ENCODE measurements at regions not wholly inside any gene's neighbourhood (a gene's known extent, or its start where the extent isn't known, plus 50 kb on each side); places are given as distances from the start of the nearest gene placed in this dataset.

DNA sequence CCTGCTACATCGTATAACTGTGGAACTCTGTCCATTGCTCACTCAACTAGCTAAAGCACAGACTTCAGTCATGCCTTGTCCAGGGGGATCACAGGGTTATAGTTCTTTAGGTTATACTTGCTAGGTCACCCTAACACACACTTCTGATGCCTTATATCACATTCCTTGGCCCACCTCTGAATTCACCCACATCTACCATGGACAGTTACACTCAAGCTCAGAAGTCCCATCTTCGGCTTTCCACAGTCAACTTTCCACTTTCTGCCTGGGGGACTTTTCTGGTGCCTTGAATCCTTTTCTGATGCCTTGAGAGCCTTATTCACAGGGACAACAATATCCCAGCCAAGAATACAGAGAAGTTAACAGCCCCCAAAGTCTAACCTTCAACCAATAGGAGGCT lies 129.2 kb upstream of the MAOA start:
- FAIRE-seq = no peak

DNA sequence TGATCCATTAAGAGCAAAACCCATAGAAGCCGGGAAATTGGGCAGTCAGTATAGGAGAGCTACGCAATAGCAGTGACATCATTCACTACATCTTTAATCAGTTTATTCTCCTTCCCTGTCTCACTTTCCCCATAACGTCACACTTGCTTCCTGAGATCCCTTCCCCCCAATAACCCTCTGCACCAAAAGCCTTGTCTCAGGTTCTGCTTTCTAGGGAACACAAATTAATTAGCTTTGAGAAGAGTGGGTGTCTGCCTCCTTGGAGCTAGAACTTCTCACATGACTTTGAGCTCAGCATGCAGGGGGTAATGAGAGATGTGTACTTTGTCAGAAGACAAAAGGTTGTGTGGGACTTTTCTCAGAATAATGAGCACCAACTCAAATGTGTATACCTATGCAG lies 128.3 kb upstream of the MAOA start:
- no peak for FAIRE-seq
- dilution Hi-C loops (cut with MboI; ENCODE audit: extremely low pct_ligation_motif_present, low sequenced_read_pairs) = no loop called here
- no peak overlapping the region for H3K4me2 ChIP-seq (ENCODE audit: control insufficient read depth, extremely low read depth, insufficient read depth, low read depth, low read length)
- TF ChIP-seq, protein P1, sequence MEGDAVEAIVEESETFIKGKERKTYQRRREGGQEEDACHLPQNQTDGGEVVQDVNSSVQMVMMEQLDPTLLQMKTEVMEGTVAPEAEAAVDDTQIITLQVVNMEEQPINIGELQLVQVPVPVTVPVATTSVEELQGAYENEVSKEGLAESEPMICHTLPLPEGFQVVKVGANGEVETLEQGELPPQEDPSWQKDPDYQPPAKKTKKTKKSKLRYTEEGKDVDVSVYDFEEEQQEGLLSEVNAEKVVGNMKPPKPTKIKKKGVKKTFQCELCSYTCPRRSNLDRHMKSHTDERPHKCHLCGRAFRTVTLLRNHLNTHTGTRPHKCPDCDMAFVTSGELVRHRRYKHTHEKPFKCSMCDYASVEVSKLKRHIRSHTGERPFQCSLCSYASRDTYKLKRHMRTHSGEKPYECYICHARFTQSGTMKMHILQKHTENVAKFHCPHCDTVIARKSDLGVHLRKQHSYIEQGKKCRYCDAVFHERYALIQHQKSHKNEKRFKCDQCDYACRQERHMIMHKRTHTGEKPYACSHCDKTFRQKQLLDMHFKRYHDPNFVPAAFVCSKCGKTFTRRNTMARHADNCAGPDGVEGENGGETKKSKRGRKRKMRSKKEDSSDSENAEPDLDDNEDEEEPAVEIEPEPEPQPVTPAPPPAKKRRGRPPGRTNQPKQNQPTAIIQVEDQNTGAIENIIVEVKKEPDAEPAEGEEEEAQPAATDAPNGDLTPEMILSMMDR (optimal IDR thresholded peaks at IDR 0.05 in 1 of 3, IDR thresholded peaks at IDR 0.05 in 1 of 3, conservative IDR thresholded peaks at IDR 0.05 in 1 of 3; ENCODE audit: extremely low read depth in 1 of 3, insufficient read depth in 2 of 3, low read length in 3 of 3) = no peak
- no peak for TF ChIP-seq EZH2 (IDR thresholded peaks at IDR 0.05; ENCODE audit: low read length)
- H3K9me1 ChIP-seq (ENCODE audit: control insufficient read depth, extremely low read depth, insufficient read depth, low read length) = no peaks in the 10 kb centered on the region
- no peaks in the 10 kb centered on the region for H3K9me3 ChIP-seq (ENCODE audit: control insufficient read depth, low read depth, low read length)
- H3K27ac ChIP-seq (ENCODE audit: control insufficient read depth, insufficient read depth, low read length) = no peak overlapping the region
- no peak overlapping the region for H2AFZ ChIP-seq (ENCODE audit: control insufficient read depth, low read length)
- H3K36me3 ChIP-seq (ENCODE audit: control insufficient read depth in 2 of 2, extremely low read depth in 1 of 2, insufficient read depth in 2 of 2, low read length in 2 of 2) = no peaks in the 10 kb centered on the region
- no peak overlapping the region for H3K9ac ChIP-seq (ENCODE audit: control insufficient read depth, extremely low read depth, insufficient read depth, low read length)
- H3K27me3 ChIP-seq (ENCODE audit: control insufficient read depth, extremely low read depth, insufficient read depth, low read length) = no peaks in the 10 kb centered on the region
- no peaks in the 10 kb centered on the region for H4K20me1 ChIP-seq (ENCODE audit: control insufficient read depth, extremely low read depth, insufficient read depth, low read length)
- no peak for DNase-seq (ENCODE audit: low read depth, low spot score)
- H3K79me2 ChIP-seq (ENCODE audit: control insufficient read depth, insufficient read depth, low read length) = no peaks in the 10 kb centered on the region
- no peak overlapping the region for H3K4me3 ChIP-seq (ENCODE audit: control insufficient read depth in 2 of 3, extremely low read depth in 1 of 3, insufficient read depth in 2 of 3, low read depth in 1 of 3, low read length in 3 of 3)
- H3K4me1 ChIP-seq (ENCODE audit: control insufficient read depth, extremely low read depth, insufficient read depth, low read length) = no peaks in the 10 kb centered on the region

More for the DNA sequence above, 129.2 kb upstream of the MAOA start:
- no peak for DNase-seq (ENCODE audit: low read depth, low spot score)
- Histone ChIP-seq H3K79me2 (ENCODE audit: control insufficient read depth, insufficient read depth, low read length) (no peaks in the 10 kb centered on the region), H3K27me3 (ENCODE audit: control insufficient read depth, extremely low read depth, insufficient read depth, low read length) (no peaks in the 10 kb centered on the region), H3K9me3 (ENCODE audit: control insufficient read depth, low read depth, low read length) (no peaks in the 10 kb centered on the region), H3K9ac (ENCODE audit: control insufficient read depth, extremely low read depth, insufficient read depth, low read length) (no peak overlapping the region), H4K20me1 (ENCODE audit: control insufficient read depth, extremely low read depth, insufficient read depth, low read length) (no peaks in the 10 kb centered on the region), H3K36me3 (ENCODE audit: control insufficient read depth in 2 of 2, extremely low read depth in 1 of 2, insufficient read depth in 2 of 2, low read length in 2 of 2) (no peaks in the 10 kb centered on the region), H2AFZ (ENCODE audit: control insufficient read depth, low read length) (no peak overlapping the region), H3K27ac (ENCODE audit: control insufficient read depth, insufficient read depth, low read length) (no peak overlapping the region), H3K4me2 (ENCODE audit: control insufficient read depth, extremely low read depth, insufficient read depth, low read depth, low read length) (no peak overlapping the region), H3K4me3 (ENCODE audit: control insufficient read depth in 2 of 3, extremely low read depth in 1 of 3, insufficient read depth in 2 of 3, low read depth in 1 of 3, low read length in 3 of 3) (no peak overlapping the region), H3K9me1 (ENCODE audit: control insufficient read depth, extremely low read depth, insufficient read depth, low read length) (no peaks in the 10 kb centered on the region), H3K4me1 (ENCODE audit: control insufficient read depth, extremely low read depth, insufficient read depth, low read length) (no peaks in the 10 kb centered on the region)
- dilution Hi-C loops (cut with MboI; ENCODE audit: extremely low pct_ligation_motif_present, low sequenced_read_pairs) = no loop called here
- TF ChIP-seq, protein P1 (optimal IDR thresholded peaks at IDR 0.05 in 1 of 3, IDR thresholded peaks at IDR 0.05 in 1 of 3, conservative IDR thresholded peaks at IDR 0.05 in 1 of 3; ENCODE audit: extremely low read depth in 1 of 3, insufficient read depth in 2 of 3, low read length in 3 of 3) = no peak
- no peak for TF ChIP-seq EZH2 (IDR thresholded peaks at IDR 0.05; ENCODE audit: low read length)
